22Rv1 (cell line): ENCODE measurements at regions not wholly inside any gene's neighbourhood (a gene's known extent, or its start where the extent isn't known, plus 50 kb on each side); places are given as distances from the start of the nearest gene placed in this dataset.

Experiments
- ZFX ChIP-seq: fragments of 450-650 bp; IDR thresholded peaks from 2 replicates; pipeline ENCODE4 v1.6.1; 2017; ENCODE audit warnings: antibody characterized with exemption, borderline replicate concordance
- TF ChIP-seq, protein P1 (sequence below): fragments of 450-650 bp; IDR thresholded peaks from 2 replicates; pipeline ENCODE4 v1.5.1; 2017; ENCODE audit warnings: mild to moderate bottlenecking

DNA sequence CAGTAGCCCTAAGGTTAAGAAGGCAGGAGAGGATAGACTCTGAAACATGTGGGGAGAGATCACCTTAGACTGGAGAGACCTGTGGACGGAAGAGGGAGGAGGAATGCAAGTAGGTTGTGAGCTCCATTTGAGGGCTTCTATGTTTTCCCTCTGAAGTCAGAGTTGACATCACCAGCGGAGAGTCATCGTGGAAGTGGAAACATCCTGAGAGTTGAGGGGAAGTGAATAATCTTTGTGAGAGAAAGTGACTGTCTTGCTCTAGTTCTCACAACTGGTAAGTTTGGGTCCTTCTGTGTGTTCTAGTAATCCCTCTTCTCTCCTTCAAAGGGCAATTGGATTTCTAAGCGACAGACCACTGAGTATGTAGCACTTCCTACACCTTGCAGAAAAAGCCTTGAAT is 103.6 kb upstream of the CCND2 start:
- TF ChIP-seq, protein P1, sequence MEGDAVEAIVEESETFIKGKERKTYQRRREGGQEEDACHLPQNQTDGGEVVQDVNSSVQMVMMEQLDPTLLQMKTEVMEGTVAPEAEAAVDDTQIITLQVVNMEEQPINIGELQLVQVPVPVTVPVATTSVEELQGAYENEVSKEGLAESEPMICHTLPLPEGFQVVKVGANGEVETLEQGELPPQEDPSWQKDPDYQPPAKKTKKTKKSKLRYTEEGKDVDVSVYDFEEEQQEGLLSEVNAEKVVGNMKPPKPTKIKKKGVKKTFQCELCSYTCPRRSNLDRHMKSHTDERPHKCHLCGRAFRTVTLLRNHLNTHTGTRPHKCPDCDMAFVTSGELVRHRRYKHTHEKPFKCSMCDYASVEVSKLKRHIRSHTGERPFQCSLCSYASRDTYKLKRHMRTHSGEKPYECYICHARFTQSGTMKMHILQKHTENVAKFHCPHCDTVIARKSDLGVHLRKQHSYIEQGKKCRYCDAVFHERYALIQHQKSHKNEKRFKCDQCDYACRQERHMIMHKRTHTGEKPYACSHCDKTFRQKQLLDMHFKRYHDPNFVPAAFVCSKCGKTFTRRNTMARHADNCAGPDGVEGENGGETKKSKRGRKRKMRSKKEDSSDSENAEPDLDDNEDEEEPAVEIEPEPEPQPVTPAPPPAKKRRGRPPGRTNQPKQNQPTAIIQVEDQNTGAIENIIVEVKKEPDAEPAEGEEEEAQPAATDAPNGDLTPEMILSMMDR = no peak
- no peak for TF ChIP-seq ZFX
